Epidermal melanocyte (primary cell): ENCODE measurements at regions not wholly inside any gene's neighbourhood (a gene's known extent, or its start where the extent isn't known, plus 50 kb on each side); places are given as distances from the start of the nearest gene placed in this dataset.

Experiments
- DNase-seq: peaks from one replicate; pipeline ENCODE4 v3.0.0; 2011; ENCODE audit warnings: low spot score; ENCODE audit not compliant: insufficient read length

- DNase-seq: no peak
Observed at GRCh38 chr7:67550801-67551436, 554.3 kb downstream of the TYW1 start.

GRCh38 chr7:67552738-67553137 lies 556.1 kb downstream of the TYW1 start:
- no peak for DNase-seq

- no peak for DNase-seq
Observed at GRCh38 chr7:67553378-67553777, 556.7 kb downstream of the TYW1 start.

- no peak for DNase-seq
Observed at GRCh38 chr7:67554986-67555385, 558.4 kb downstream of the TYW1 start.

- no peak for DNase-seq
Observed at GRCh38 chr7:67564959-67565358, 568.3 kb downstream of the TYW1 start.

- no peak for DNase-seq
Observed at GRCh38 chr7:67566101-67566500, 569.5 kb downstream of the TYW1 start.

GRCh38 chr7:67571026-67571545 lies 574.5 kb downstream of the TYW1 start:
- DNase-seq: no peak

GRCh38 chr7:67573639-67574038 lies 577.0 kb downstream of the TYW1 start:
- no peak for DNase-seq

GRCh38 chr7:67588631-67589030 lies 592.0 kb downstream of the TYW1 start:
- no peak for DNase-seq

GRCh38 chr7:67589183-67589582 lies 592.5 kb downstream of the TYW1 start:
- DNase-seq: no peak

- DNase-seq: no peak
Observed at GRCh38 chr7:67590649-67591048, 594.0 kb downstream of the TYW1 start.

- DNase-seq: no peak
Observed at GRCh38 chr7:67593794-67594193, 597.2 kb downstream of the TYW1 start.

GRCh38 chr7:67595431-67596180 lies 599.0 kb downstream of the TYW1 start:
- no peak for DNase-seq

- no peak for DNase-seq
Observed at GRCh38 chr7:67597161-67597560, 600.5 kb downstream of the TYW1 start.

GRCh38 chr7:67598469-67598868 lies 601.8 kb downstream of the TYW1 start:
- no peak for DNase-seq

GRCh38 chr7:67599331-67600062 lies 602.9 kb downstream of the TYW1 start:
- DNase-seq: no peak

- DNase-seq: no peak
Observed at GRCh38 chr7:67602246-67602887, 605.7 kb downstream of the TYW1 start.

- no peak for DNase-seq
Observed at GRCh38 chr7:67604461-67605386, 608.1 kb downstream of the TYW1 start.

- DNase-seq: no peak
Observed at GRCh38 chr7:67608806-67609205, 612.2 kb downstream of the TYW1 start.

GRCh38 chr7:67610897-67611296 lies 614.3 kb downstream of the TYW1 start:
- no peak for DNase-seq

- DNase-seq: no peak
Observed at GRCh38 chr7:67614843-67615242, 618.2 kb downstream of the TYW1 start.
